Urothelium cell line (cell line): ENCODE measurements at regions not wholly inside any gene's neighbourhood (a gene's known extent, or its start where the extent isn't known, plus 50 kb on each side); places are given as distances from the start of the nearest gene placed in this dataset.
"Not testable (repeated sequence)": the region's sequence is repeated elsewhere in the genome, so short reads cannot be mapped to it uniquely, and the experiment has no call there.

Experiments used
- DNase-seq: peaks from one replicate; pipeline ENCODE4 v3.0.0; 2011; ENCODE audit warnings: low spot score, mixed read lengths
- FAIRE-seq: peaks from 2 replicates; lab custom pipeline; 2011; peaks lifted over from hg19 to GRCh38; lab: Jason Lieb, UNC

- DNase-seq (no peak), FAIRE-seq (no peak)
Observed at GRCh38 chr10:111556666-111557065, 479.8 kb downstream of the ADRA2A start.

GRCh38 chr10:111558211-111558610, 481.4 kb downstream of the ADRA2A start:
- DNase-seq (no peak), FAIRE-seq (no peak)

- no peak for FAIRE-seq
- DNase-seq = no peak
Observed at GRCh38 chr10:111560027-111560426, 483.2 kb downstream of the ADRA2A start.

- no peak for DNase-seq
- FAIRE-seq = no peak
Observed at GRCh38 chr10:111561124-111561523, 484.3 kb downstream of the ADRA2A start.

GRCh38 chr10:111565542-111565941, 488.7 kb downstream of the ADRA2A start:
- DNase-seq = no peak
- FAIRE-seq = no peak

- FAIRE-seq = no peak
Observed at GRCh38 chr10:111578076-111578475, 501.2 kb downstream of the ADRA2A start.

GRCh38 chr10:111579473-111579872, 502.6 kb downstream of the ADRA2A start:
- DNase-seq = no peak
- FAIRE-seq = no peak

More at GRCh38 chr10:111578076-111578475, 501.2 kb downstream of the ADRA2A start:
- DNase-seq = no peak

- DNase-seq (no peak), FAIRE-seq (no peak)
Observed at GRCh38 chr10:111590703-111591102, 513.9 kb downstream of the ADRA2A start.

GRCh38 chr10:111593578-111593977, 516.7 kb downstream of the ADRA2A start:
- no peak for FAIRE-seq
- no peak for DNase-seq

- DNase-seq = no peak
- no peak for FAIRE-seq
Observed at GRCh38 chr10:111595173-111595572, 518.3 kb downstream of the ADRA2A start.

GRCh38 chr10:111598433-111599059, 521.7 kb downstream of the ADRA2A start:
- no peak for FAIRE-seq

GRCh38 chr10:111599943-111600342, 523.1 kb downstream of the ADRA2A start:
- DNase-seq = no peak
- no peak for FAIRE-seq

More at GRCh38 chr10:111598433-111599059, 521.7 kb downstream of the ADRA2A start:
- peak; percentile 31 for DNase-seq

- DNase-seq = no peak
- no peak for FAIRE-seq
Observed at GRCh38 chr10:111600772-111601171, 523.9 kb downstream of the ADRA2A start.

GRCh38 chr10:111612273-111612672, 535.4 kb downstream of the ADRA2A start:
- FAIRE-seq = no peak

GRCh38 chr10:111634191-111634590, 549.4 kb downstream of the GPAM start:
- DNase-seq = no peak
- FAIRE-seq = no peak

More at GRCh38 chr10:111612273-111612672, 535.4 kb downstream of the ADRA2A start:
- DNase-seq = no peak

GRCh38 chr10:111646021-111646420, 537.5 kb downstream of the GPAM start:
- DNase-seq (no peak), FAIRE-seq (no peak)

GRCh38 chr10:111648046-111648445, 535.5 kb downstream of the GPAM start:
- FAIRE-seq (no peak), DNase-seq (no peak)

GRCh38 chr10:111649080-111649479, 534.5 kb downstream of the GPAM start:
- FAIRE-seq, DNase-seq: not testable (repeated sequence)

GRCh38 chr10:111650088-111650487, 533.5 kb downstream of the GPAM start:
- DNase-seq = no peak
- FAIRE-seq = no peak

GRCh38 chr10:111656066-111656465, 527.5 kb downstream of the GPAM start:
- FAIRE-seq = no peak
- no peak for DNase-seq

- DNase-seq = peak; percentile 22
- no peak for FAIRE-seq
Observed at GRCh38 chr10:111677759-111678158, 505.8 kb downstream of the GPAM start.

GRCh38 chr10:111686796-111687195, 496.8 kb downstream of the GPAM start:
- FAIRE-seq (no peak), DNase-seq (no peak)

- DNase-seq (no peak), FAIRE-seq (no peak)
Observed at GRCh38 chr10:111698711-111699110, 484.9 kb downstream of the GPAM start.
